ENCODE measurements at regions not wholly inside any gene's neighbourhood (a gene's known extent, or its start where the extent isn't known, plus 50 kb on each side); places are given as distances from the start of the nearest gene placed in this dataset.

GRCh38 chr10:9636216-9636615 is 1381.5 kb upstream of the CELF2 start:
- Histone ChIP-seq H3K9me3 (ENCODE audit: control insufficient read depth in 4 of 4, low read length in 3 of 4) (no peaks in the 10 kb centered on the region), H3K4me3 (ENCODE audit: low read depth in 1 of 3, low read length in 3 of 3) (no peak overlapping the region), H3K27ac (ENCODE audit: low read depth in 1 of 2, low read length in 2 of 2) (no peak overlapping the region), H3K4me1 (ENCODE audit: control insufficient read depth in 4 of 4, insufficient read depth in 4 of 4, low read length in 3 of 4) (no peaks in the 10 kb centered on the region), H3K36me3 (ENCODE audit: control insufficient read depth in 4 of 4, insufficient read depth in 3 of 4, low read depth in 1 of 4, low read length in 3 of 4) (no peaks in the 10 kb centered on the region), H3K27me3 (ENCODE audit: control insufficient read depth in 4 of 4, insufficient read depth in 4 of 4, low read length in 3 of 4) (no peaks in the 10 kb centered on the region), H3K9ac (ENCODE audit: low read depth in 1 of 2, low read length in 2 of 2) (no peak overlapping the region)
- 55% methylated on average over 2 of the region's 2 CpGs for WGBS
- no peak for DNase-seq (ENCODE audit: low spot score)
- TF ChIP-seq CTCF (IDR thresholded peaks at IDR 0.05; ENCODE audit: low read depth, low read length, missing input control) (no peak), EGR1 (IDR thresholded peaks at IDR 0.05; ENCODE audit: low read depth in 2 of 2) (no peak), JUND (IDR thresholded peaks at IDR 0.05) (no peak)

- H3K9me3 ChIP-seq (ENCODE audit: control insufficient read depth in 4 of 4, low read length in 3 of 4), result no peaks in the 10 kb centered on the region
- no peaks in the 10 kb centered on the region for H3K36me3 ChIP-seq (ENCODE audit: control insufficient read depth in 4 of 4, insufficient read depth in 3 of 4, low read depth in 1 of 4, low read length in 3 of 4)
- WGBS, result 31% methylated on average over 1 of the region's 1 CpG
- TF ChIP-seq JUND (IDR thresholded peaks at IDR 0.05) (no peak), HNF4G (IDR thresholded peaks at IDR 0.05) (no peak), FOXA2 (IDR thresholded peaks at IDR 0.05) (no peak), HNF4A (conservative IDR thresholded peaks at IDR 0.05) (no peak), SP1 (IDR thresholded peaks at IDR 0.05) (no peak), REST (IDR thresholded peaks at IDR 0.05) (no peak), ZBTB33 (IDR thresholded peaks at IDR 0.05) (no peak), ATF3 (IDR thresholded peaks at IDR 0.05) (no peak), MAX (IDR thresholded peaks at IDR 0.05) (no peak), YY1 (IDR thresholded peaks at IDR 0.05) (no peak), CTCF (IDR thresholded peaks at IDR 0.05; ENCODE audit: low read depth, low read length, missing input control) (no peak), RAD21 (IDR thresholded peaks at IDR 0.05) (no peak), GABPA (IDR thresholded peaks at IDR 0.05 in 1 of 2, conservative IDR thresholded peaks at IDR 0.05 in 1 of 2) (no peak), FOXA1 (IDR thresholded peaks at IDR 0.05) (no peak), EGR1 (IDR thresholded peaks at IDR 0.05; ENCODE audit: low read depth in 2 of 2) (no peak), TAF1 (conservative IDR thresholded peaks at IDR 0.05) (no peak), RXRA (IDR thresholded peaks at IDR 0.05) (no peak), NR2F2 (IDR thresholded peaks at IDR 0.05) (no peak)
- no peak for DNase-seq (ENCODE audit: low spot score)
- no peaks in the 10 kb centered on the region for H3K4me1 ChIP-seq (ENCODE audit: control insufficient read depth in 4 of 4, insufficient read depth in 4 of 4, low read length in 3 of 4)
- H3K27me3 ChIP-seq (ENCODE audit: control insufficient read depth in 4 of 4, insufficient read depth in 4 of 4, low read length in 3 of 4), result peaks cover 0 to 2% (median 0%) of the 10 kb centered on the region in 4 donors
- no peak overlapping the region for H3K27ac ChIP-seq (ENCODE audit: low read depth in 1 of 2, low read length in 2 of 2)
- H3K4me3 ChIP-seq (ENCODE audit: low read depth in 1 of 3, low read length in 3 of 3), result no peak overlapping the region
- H3K9ac ChIP-seq (ENCODE audit: low read depth in 1 of 2, low read length in 2 of 2), result no peak overlapping the region
These were observed 1373.9 kb upstream of the CELF2 start for GRCh38 chr10:9643782-9644181.
